ENCODE measurements at regions not wholly inside any gene's neighbourhood (a gene's known extent, or its start where the extent isn't known, plus 50 kb on each side); places are given as distances from the start of the nearest gene placed in this dataset.

DNA sequence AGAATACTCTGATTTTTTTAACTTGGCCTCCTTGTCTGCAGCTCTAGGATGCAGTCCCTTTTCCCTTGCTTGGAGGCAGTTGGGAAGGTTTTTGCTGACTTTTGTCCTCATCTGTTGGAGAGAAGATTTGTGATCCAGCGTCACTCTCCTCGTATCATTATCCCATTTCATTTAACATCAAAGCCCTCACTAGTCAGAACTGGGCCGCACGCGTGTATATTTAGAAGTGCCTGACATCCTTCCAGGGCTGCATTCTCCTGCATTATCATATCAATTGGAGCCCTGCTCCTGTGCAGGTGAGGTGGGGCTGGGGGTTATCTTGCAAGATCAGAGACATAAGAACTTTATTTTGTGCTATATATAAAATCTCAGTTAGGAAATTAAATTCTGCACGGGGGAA, 435.1 kb upstream of the HS6ST1 start:
- Histone ChIP-seq H3K4me3 (no peak overlapping the region), H3K36me3 (no peaks in the 10 kb centered on the region), H3K27me3 (no peaks in the 10 kb centered on the region), H3K4me1 (peaks cover 0 to 5% (median 0%) of the 10 kb centered on the region in 4 donors), H3K9me3 (no peaks in the 10 kb centered on the region), H3K27ac (no peak overlapping the region)
- DNase-seq (ENCODE audit: low spot score in 2 of 2): no peak
- 81 to 85% methylated on average over 6 of the region's 6 CpGs for WGBS, 2 donors
- no peak for TF ChIP-seq POLR2A (IDR thresholded peaks at IDR 0.05)
- no peak for TF ChIP-seq EP300 (IDR thresholded peaks at IDR 0.05)
- TF ChIP-seq CTCF (IDR thresholded peaks at IDR 0.05): no peak

GRCh38 chr2:128754246-128754724, 435.6 kb upstream of the HS6ST1 start:
- DNase-seq (ENCODE audit: low spot score in 2 of 2): no peak
- 53 to 64% methylated on average over 6 of the region's 6 CpGs for WGBS, 2 donors
- no peak for TF ChIP-seq POLR2A (IDR thresholded peaks at IDR 0.05)
- no peak for TF ChIP-seq EP300 (IDR thresholded peaks at IDR 0.05)
- no peak for TF ChIP-seq CTCF (IDR thresholded peaks at IDR 0.05)
- peaks cover 0 to 5% (median 0%) of the 10 kb centered on the region in 4 donors for H3K4me1 ChIP-seq
- no peak overlapping the region for H3K27ac ChIP-seq
- H3K27me3 ChIP-seq: no peaks in the 10 kb centered on the region
- H3K36me3 ChIP-seq: no peaks in the 10 kb centered on the region
- H3K9me3 ChIP-seq: no peaks in the 10 kb centered on the region
- no peak overlapping the region for H3K4me3 ChIP-seq

DNA sequence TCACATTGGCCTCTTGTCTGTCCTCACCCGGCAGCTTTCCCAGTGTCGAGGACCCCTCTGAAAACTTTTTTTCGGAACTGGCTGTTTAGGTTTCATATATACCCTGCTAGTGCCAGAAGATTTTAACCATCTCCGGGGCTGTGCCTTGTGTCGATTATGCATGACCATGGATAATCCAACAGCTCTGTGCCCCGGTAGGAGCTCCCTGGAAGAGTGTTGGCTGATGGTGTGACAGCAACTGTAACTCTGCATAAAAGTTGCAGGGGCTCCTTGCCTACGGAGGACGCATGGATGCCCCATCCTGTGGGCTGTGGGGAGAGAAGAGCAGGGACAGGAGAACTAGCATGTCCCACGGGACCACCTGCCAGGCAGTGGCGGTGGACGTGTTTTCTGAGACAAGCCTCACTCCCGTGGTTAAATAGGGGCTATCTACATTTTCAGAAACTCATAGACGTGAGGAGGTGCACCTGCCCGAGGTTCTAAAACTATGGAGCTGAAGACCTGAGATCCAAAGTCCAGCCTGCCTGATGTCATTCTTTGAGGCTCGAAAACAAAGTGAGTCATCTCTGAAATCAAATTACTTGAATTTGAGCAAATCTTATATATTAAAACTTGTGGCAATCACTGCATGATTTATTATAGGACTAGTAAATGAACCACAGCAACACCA, 437.2 kb upstream of the HS6ST1 start:
- 75 to 78% methylated on average over 15 of the region's 15 CpGs for WGBS, 2 donors
- DNase-seq (ENCODE audit: low spot score in 2 of 2): no peak
- no peak overlapping the region for H3K4me3 ChIP-seq

DNA sequence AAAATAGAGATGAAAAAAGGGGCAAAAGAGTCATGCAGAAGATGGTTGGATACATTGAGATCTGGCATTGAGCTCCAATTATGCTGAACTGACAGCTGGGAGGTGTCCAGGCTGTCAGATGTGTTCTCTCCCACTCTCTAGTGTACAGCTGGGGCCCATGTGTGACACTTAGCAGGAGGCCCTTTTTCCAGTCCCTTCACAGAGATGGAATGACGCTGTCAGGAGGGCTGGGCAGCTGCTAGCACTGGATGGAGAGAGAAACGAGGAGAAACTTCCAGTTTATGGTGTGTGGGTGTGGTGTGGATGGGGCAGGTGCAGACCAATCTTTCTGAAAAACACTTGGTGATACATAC, 437.7 kb upstream of the HS6ST1 start:
- Histone ChIP-seq H3K4me1 (no peaks in the 10 kb centered on the region), H3K4me3 (no peak overlapping the region), H3K27me3 (no peaks in the 10 kb centered on the region), H3K36me3 (no peaks in the 10 kb centered on the region), H3K27ac (no peak overlapping the region), H3K9me3 (peaks cover 0 to 2% (median 0%) of the 10 kb centered on the region in 4 donors)
- no peak for DNase-seq (ENCODE audit: low spot score in 2 of 2)
- TF ChIP-seq EP300 (IDR thresholded peaks at IDR 0.05): no peak
- no peak for TF ChIP-seq CTCF (IDR thresholded peaks at IDR 0.05)
- no peak for TF ChIP-seq POLR2A (IDR thresholded peaks at IDR 0.05)
- WGBS, 2 donors: 44 to 54% methylated on average over 2 of the region's 2 CpGs

More for the DNA sequence above, 437.2 kb upstream of the HS6ST1 start:
- H3K36me3 ChIP-seq: no peaks in the 10 kb centered on the region
- no peak overlapping the region for H3K27ac ChIP-seq
- TF ChIP-seq EP300 (IDR thresholded peaks at IDR 0.05) (no peak), POLR2A (IDR thresholded peaks at IDR 0.05) (no peak), CTCF (IDR thresholded peaks at IDR 0.05) (no peak)
- H3K27me3 ChIP-seq: no peaks in the 10 kb centered on the region
- H3K4me1 ChIP-seq: peaks cover 0 to under 1% (median 0%) of the 10 kb centered on the region in 4 donors
- no peaks in the 10 kb centered on the region for H3K9me3 ChIP-seq

DNA sequence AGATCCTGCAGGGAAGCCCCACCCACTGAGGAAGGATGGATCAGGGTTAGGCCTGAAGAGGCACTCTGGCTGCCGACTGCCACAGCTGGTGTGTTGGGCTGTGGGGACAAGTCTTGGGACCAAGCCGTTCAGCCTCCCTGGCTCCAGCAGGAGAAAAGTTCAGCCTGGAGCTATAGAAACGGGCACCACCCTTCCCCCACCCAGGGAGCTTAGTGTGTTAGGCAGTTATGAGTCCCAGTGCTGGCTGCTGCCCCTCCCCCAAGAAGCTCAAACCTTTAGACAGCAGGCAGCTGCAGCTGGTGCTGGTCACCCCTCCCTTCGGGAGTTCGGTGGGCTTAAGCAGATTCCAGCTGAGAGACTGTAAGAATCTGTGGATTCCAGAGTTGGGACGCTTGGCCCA, 447.1 kb upstream of the HS6ST1 start:
- 58 to 75% methylated on average over 4 to 6 of the region's 6 CpGs for WGBS, 2 donors
- no peaks in the 10 kb centered on the region for H3K4me1 ChIP-seq
- no peak overlapping the region for H3K27ac ChIP-seq
- peaks cover 0 to 20% (median 1%) of the 10 kb centered on the region in 4 donors for H3K9me3 ChIP-seq
- TF ChIP-seq EP300 (IDR thresholded peaks at IDR 0.05): no peak
- no peak for TF ChIP-seq CTCF (IDR thresholded peaks at IDR 0.05)
- no peak for TF ChIP-seq POLR2A (IDR thresholded peaks at IDR 0.05)
- no peak for DNase-seq (ENCODE audit: low spot score in 2 of 2)
- H3K4me3 ChIP-seq: no peak overlapping the region
- no peaks in the 10 kb centered on the region for H3K27me3 ChIP-seq
- H3K36me3 ChIP-seq: no peaks in the 10 kb centered on the region
